Epithelial cell of esophagus (primary cell): ENCODE measurements at regions not wholly inside any gene's neighbourhood (a gene's known extent, or its start where the extent isn't known, plus 50 kb on each side); places are given as distances from the start of the nearest gene placed in this dataset.

Experiments
- DNase-seq: peaks from one replicate; pipeline ENCODE4 v3.0.0; 2010; ENCODE audit warnings: low read depth
- H3K4me3 ChIP-seq: 2 replicates; pipeline ENCODE4 v1.5.1; 2011; ENCODE audit warnings: mild to moderate bottlenecking, low read length, control low read depth
- CTCF ChIP-seq: IDR thresholded peaks from 2 replicates; pipeline ENCODE4 v1.5.1; 2011; ENCODE audit warnings: low read depth, mild to moderate bottlenecking, low read length, control low read depth, inconsistent platforms; ENCODE audit not compliant: insufficient read depth; ENCODE audit errors: missing control alignments

GRCh38 chr5:124869426-124870033 lies 123.1 kb upstream of the ZNF608 start:
- DNase-seq = no peak
- H3K4me3 ChIP-seq = no peak overlapping the region
- TF ChIP-seq CTCF = no peak

DNA sequence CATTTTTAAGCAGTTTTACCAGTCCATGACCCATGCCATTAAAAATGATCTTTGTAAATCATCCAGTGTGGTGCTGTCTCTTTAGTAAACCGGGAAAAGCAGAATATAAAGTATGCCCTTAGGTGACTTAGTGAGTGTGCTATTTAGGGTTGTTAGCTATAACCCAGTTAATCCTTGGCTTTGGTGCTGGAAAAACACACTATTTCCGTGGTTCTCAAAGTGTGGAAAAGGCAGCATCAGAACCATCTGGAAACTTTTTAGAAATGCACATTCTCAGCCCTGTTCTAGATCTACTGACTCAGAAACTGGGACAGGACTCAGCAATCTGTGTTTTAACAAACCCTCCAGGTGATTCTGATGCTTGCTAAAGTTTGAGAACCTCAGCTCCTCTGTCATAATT lies 123.6 kb upstream of the ZNF608 start:
- no peak overlapping the region for H3K4me3 ChIP-seq
- no peak for TF ChIP-seq CTCF
- no peak for DNase-seq

- H3K4me3 ChIP-seq = no peak overlapping the region
- DNase-seq = peak; percentile 16
- TF ChIP-seq CTCF = no peak
These were observed 124.9 kb upstream of the ZNF608 start for GRCh38 chr5:124871303-124871702.

- no peak overlapping the region for H3K4me3 ChIP-seq
- TF ChIP-seq CTCF = no peak
- DNase-seq = no peak
These were observed 125.6 kb upstream of the ZNF608 start for GRCh38 chr5:124872086-124872485.

GRCh38 chr5:124872615-124873014 lies 126.2 kb upstream of the ZNF608 start:
- H3K4me3 ChIP-seq = no peak overlapping the region
- no peak for TF ChIP-seq CTCF
- no peak for DNase-seq

GRCh38 chr5:124873188-124873587 lies 126.7 kb upstream of the ZNF608 start:
- TF ChIP-seq CTCF = no peak
- no peak for DNase-seq
- H3K4me3 ChIP-seq = no peak overlapping the region

DNA sequence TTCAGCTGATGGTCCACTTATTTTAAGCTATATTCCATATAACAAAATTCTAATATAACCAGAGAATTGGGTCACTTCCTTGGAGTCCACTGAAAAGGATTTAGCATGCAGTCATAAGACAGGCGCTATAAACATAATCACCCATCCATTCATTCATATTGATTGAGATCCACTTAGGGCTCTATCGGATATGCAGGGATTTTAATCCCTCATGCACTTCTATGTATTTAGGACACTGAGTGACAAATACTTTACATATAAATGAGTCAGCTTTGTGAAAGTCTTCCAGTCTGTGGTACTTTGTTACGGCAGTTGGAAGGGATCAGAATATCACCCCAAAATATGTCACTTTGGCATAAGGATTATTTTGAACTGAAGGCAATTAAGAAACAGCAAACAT lies 127.3 kb upstream of the ZNF608 start:
- DNase-seq = no peak
- TF ChIP-seq CTCF = no peak
- H3K4me3 ChIP-seq = no peak overlapping the region
